SK-N-SH treated with all-trans-retinoic acid at 6 μM for 48 hours (cell line): ENCODE measurements at regions not wholly inside any gene's neighbourhood (a gene's known extent, or its start where the extent isn't known, plus 50 kb on each side); places are given as distances from the start of the nearest gene placed in this dataset.

Source experiments
- ESRRG ChIP-seq: fragments of 250-450 bp; sonication (Bioruptor Pico); IDR thresholded peaks from 2 replicates; pipeline ENCODE4 v1.6.1; 2021; ENCODE audit warnings: mild to moderate bottlenecking
- GLIS3 ChIP-seq: fragments of 250-450 bp; sonication (Bioruptor Pico); IDR thresholded peaks from 2 replicates; pipeline ENCODE4 v1.5.0; 2020; ENCODE audit warnings: mild to moderate bottlenecking, moderate library complexity
- OSR1 ChIP-seq: fragments of 250-450 bp; sonication (Bioruptor Pico); IDR thresholded peaks from 2 replicates; pipeline ENCODE4 v1.8.0; 2022; ENCODE audit warnings: moderate library complexity, mild to moderate bottlenecking, inconsistent platforms
- RARB ChIP-seq: fragments of 250-450 bp; sonication (Bioruptor Pico); IDR thresholded peaks from 2 replicates; pipeline ENCODE4 v1.8.0; 2021; ENCODE audit warnings: mild to moderate bottlenecking, moderate library complexity
- SNAI2 ChIP-seq: fragments of 250-450 bp; sonication (Bioruptor Pico); IDR thresholded peaks from 2 replicates; pipeline ENCODE4 v1.5.0; 2020; ENCODE audit warnings: mild to moderate bottlenecking, moderate library complexity
- TCF4 ChIP-seq: fragments of 250-450 bp; sonication (Bioruptor Pico); IDR thresholded peaks from 2 replicates; pipeline ENCODE4 v1.8.0; 2021; ENCODE audit warnings: mild to moderate bottlenecking, moderate library complexity, borderline replicate concordance
- ZC3H10 ChIP-seq: fragments of 250-450 bp; sonication (Bioruptor Pico); IDR thresholded peaks from 2 replicates; pipeline ENCODE4 v1.5.1; 2021; ENCODE audit warnings: mild to moderate bottlenecking, moderate library complexity
- ZNF565 ChIP-seq: fragments of 450-650 bp; formaldehyde crosslinking; conservative IDR thresholded peaks from 2 replicates; pipeline ENCODE4 v1.5.0; 2020; ENCODE audit warnings: low read depth, mild to moderate bottlenecking, moderate library complexity
- ZNF70 ChIP-seq: fragments of 450-650 bp; formaldehyde crosslinking; IDR thresholded peaks from 2 replicates; pipeline ENCODE4 v1.5.0; 2020; ENCODE audit warnings: mild to moderate bottlenecking, moderate library complexity
- TF ChIP-seq, protein P1 (sequence below): fragments of 250-450 bp; sonication (Bioruptor Pico); IDR thresholded peaks from 2 replicates; pipeline ENCODE4 v1.8.0; 2020; ENCODE audit warnings: mild to moderate bottlenecking, moderate library complexity, borderline replicate concordance
- TF ChIP-seq, protein P2 (sequence below): fragments of 250-450 bp; sonication (Bioruptor Pico); IDR thresholded peaks from 2 replicates; pipeline ENCODE4 v1.5.1; 2020; ENCODE audit warnings: low read depth, mild to moderate bottlenecking, moderate library complexity
- TF ChIP-seq, protein P3 (sequence below): fragments of 250-450 bp; sonication (Bioruptor Pico); IDR thresholded peaks from 2 replicates; pipeline ENCODE4 v1.8.0; 2021; ENCODE audit warnings: low read depth, mild to moderate bottlenecking, moderate library complexity, borderline replicate concordance

DNA sequence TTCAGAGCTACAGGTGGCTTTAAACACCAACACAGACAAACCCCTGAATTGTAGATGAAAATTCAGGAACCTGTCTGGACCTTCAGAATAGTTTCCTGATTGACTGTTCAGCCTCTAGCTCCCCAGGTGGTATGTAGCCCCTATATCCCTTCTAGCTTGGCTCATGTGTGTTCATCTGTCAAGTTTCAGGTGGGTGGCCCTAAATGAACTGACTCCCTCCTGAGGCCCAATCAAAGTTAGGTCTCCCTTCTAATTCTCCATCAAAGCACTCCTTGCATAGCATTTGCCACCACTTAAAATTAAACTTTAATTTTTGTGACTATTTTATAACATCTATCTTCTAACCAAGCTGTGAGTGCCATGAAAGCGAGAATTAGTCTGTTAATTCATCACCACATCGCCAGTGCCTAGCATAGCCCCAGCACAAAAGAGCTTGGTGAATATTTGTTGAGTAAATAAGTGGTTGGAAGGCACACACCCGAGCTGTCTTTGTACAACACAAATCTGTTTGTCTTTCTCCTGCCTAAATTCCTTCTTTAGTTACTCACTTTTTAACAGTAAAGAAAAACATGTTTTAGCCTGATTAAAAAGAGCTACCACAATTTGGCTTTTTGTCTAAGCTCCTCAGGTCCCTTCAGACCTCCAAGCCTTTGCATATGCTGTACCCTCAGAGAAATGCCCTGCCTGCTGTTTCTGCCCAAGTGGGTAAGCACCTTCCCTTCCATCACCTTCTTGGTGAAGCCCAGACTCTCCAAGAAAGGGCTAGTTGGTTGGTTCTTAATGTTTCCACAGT is 138.1 kb upstream of the HMHB1 start:
- TF ChIP-seq, protein P1, sequence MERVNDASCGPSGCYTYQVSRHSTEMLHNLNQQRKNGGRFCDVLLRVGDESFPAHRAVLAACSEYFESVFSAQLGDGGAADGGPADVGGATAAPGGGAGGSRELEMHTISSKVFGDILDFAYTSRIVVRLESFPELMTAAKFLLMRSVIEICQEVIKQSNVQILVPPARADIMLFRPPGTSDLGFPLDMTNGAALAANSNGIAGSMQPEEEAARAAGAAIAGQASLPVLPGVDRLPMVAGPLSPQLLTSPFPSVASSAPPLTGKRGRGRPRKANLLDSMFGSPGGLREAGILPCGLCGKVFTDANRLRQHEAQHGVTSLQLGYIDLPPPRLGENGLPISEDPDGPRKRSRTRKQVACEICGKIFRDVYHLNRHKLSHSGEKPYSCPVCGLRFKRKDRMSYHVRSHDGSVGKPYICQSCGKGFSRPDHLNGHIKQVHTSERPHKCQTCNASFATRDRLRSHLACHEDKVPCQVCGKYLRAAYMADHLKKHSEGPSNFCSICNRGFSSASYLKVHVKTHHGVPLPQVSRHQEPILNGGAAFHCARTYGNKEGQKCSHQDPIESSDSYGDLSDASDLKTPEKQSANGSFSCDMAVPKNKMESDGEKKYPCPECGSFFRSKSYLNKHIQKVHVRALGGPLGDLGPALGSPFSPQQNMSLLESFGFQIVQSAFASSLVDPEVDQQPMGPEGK (CRISPR knock-in tag), result no peak
- TF ChIP-seq GLIS3 (CRISPR knock-in tag) (no peak), ZNF565 (CRISPR knock-in tag) (no peak), TCF4 (CRISPR knock-in tag) (no peak), ZNF70 (CRISPR knock-in tag) (no peak), ESRRG (no peak), ZC3H10 (CRISPR knock-in tag) (no peak), RARB (CRISPR knock-in tag) (no peak), OSR1 (CRISPR knock-in tag) (no peak), SNAI2 (no peak)
- TF ChIP-seq, protein P2, sequence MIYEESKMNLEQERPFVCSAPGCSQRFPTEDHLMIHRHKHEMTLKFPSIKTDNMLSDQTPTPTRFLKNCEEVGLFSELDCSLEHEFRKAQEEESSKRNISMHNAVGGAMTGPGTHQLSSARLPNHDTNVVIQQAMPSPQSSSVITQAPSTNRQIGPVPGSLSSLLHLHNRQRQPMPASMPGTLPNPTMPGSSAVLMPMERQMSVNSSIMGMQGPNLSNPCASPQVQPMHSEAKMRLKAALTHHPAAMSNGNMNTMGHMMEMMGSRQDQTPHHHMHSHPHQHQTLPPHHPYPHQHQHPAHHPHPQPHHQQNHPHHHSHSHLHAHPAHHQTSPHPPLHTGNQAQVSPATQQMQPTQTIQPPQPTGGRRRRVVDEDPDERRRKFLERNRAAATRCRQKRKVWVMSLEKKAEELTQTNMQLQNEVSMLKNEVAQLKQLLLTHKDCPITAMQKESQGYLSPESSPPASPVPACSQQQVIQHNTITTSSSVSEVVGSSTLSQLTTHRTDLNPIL (CRISPR knock-in tag), result no peak
- TF ChIP-seq, protein P3, sequence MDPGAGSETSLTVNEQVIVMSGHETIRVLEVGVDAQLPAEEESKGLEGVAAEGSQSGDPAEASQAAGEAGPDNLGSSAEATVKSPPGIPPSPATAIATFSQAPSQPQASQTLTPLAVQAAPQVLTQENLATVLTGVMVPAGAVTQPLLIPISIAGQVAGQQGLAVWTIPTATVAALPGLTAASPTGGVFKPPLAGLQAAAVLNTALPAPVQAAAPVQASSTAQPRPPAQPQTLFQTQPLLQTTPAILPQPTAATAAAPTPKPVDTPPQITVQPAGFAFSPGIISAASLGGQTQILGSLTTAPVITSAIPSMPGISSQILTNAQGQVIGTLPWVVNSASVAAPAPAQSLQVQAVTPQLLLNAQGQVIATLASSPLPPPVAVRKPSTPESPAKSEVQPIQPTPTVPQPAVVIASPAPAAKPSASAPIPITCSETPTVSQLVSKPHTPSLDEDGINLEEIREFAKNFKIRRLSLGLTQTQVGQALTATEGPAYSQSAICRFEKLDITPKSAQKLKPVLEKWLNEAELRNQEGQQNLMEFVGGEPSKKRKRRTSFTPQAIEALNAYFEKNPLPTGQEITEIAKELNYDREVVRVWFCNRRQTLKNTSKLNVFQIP (CRISPR knock-in tag), result no peak
